Caco-2 (cell line): ENCODE measurements at regions not wholly inside any gene's neighbourhood (a gene's known extent, or its start where the extent isn't known, plus 50 kb on each side); places are given as distances from the start of the nearest gene placed in this dataset.

Source experiments
- BruUV-seq: library from RNA; stranded (reverse); fragments of 400-500 nt; replicated peaks from 2 replicates; lab custom pipeline; 2021; lab: Mats Ljungman, UMichigan
- CTCF ChIA-PET: fragments of 300-600 bp; sonication (Branson Sonifier 250); formaldehyde crosslinking; loops from one replicate; lab custom pipeline; 2022; ENCODE audit warnings: antibody characterized with exemption; lab: Charles Lee
- POLR2A ChIA-PET: fragments of 300-600 bp; sonication (Branson Sonifier 250); formaldehyde crosslinking; loops from one replicate; lab custom pipeline; 2022; ENCODE audit warnings: antibody characterized with exemption; lab: Charles Lee
- DNase-seq, 2 experiments: peaks; one replicate each; pipeline versions ENCODE4 v3.0.0 to v3.0.0-alpha.2; 2020 to 2022
- H3K27me3 ChIP-seq: replicated peaks from 2 replicates; pipeline ENCODE4 v1.6.0; 2011; ENCODE audit warnings: low read length; ENCODE audit not compliant: control insufficient read depth, insufficient read depth
- H3K36me3 ChIP-seq: 2 replicates; pipeline ENCODE4 v1.5.1; 2011; ENCODE audit warnings: low read length; ENCODE audit not compliant: control insufficient read depth, insufficient read depth
- H3K4me1 ChIP-seq: fragments of 250-450 bp; sonication (Bioruptor Pico); 2 replicates; pipeline ENCODE4 v1.5.1; 2020; ENCODE audit warnings: mild to moderate bottlenecking
- H3K4me3 ChIP-seq: 2 replicates; pipeline ENCODE4 v1.5.1; 2011; ENCODE audit warnings: low read depth, mild to moderate bottlenecking, control low read depth, low read length
- H3K9me3 ChIP-seq: fragments of 250-450 bp; sonication (Bioruptor Pico); 2 replicates; pipeline ENCODE4 v1.5.1; 2020; ENCODE audit warnings: mild to moderate bottlenecking, moderate library complexity
- H3K27ac Mint-ChIP-seq: one replicate; pipeline ENCODE4 v1.8.0; 2022; ENCODE audit warnings: mixed read lengths; ENCODE audit not compliant: unreplicated experiment
- H3K27me3 Mint-ChIP-seq: one replicate; pipeline ENCODE4 v1.8.0; 2022; ENCODE audit warnings: mixed read lengths; ENCODE audit not compliant: insufficient read depth, unreplicated experiment
- H3K36me3 Mint-ChIP-seq: one replicate; pipeline ENCODE4 v1.8.0; 2022; ENCODE audit warnings: mild to moderate bottlenecking, mixed read lengths; ENCODE audit not compliant: insufficient read depth, unreplicated experiment
- H3K4me1 Mint-ChIP-seq: one replicate; pipeline ENCODE4 v1.8.0; 2022; ENCODE audit warnings: low read depth, mixed read lengths; ENCODE audit not compliant: unreplicated experiment
- H3K4me3 Mint-ChIP-seq: one replicate; pipeline ENCODE4 v1.8.0; 2022; ENCODE audit warnings: mild to moderate bottlenecking, moderate library complexity, mixed read lengths; ENCODE audit not compliant: unreplicated experiment
- H3K9me3 Mint-ChIP-seq: one replicate; pipeline ENCODE4 v1.8.0; 2022; ENCODE audit warnings: mixed read lengths; ENCODE audit not compliant: unreplicated experiment
- CTCF ChIP-seq, 2 experiments: fragments of 200-600 bp in 1 of 2; IDR thresholded peaks; 1 replicate in 1 of 2; 2 replicates in 1 of 2; pipeline versions ENCODE4 v1.5.1 to v1.8.0; 2011 to 2022; ENCODE audit warnings: antibody characterized with exemption in 1 of 2, control low read depth in 1 of 2, inconsistent platforms in 1 of 2, low read depth in 1 of 2, low read length in 1 of 2, mild to moderate bottlenecking in 1 of 2, moderate library complexity in 1 of 2; ENCODE audit not compliant: insufficient read depth in 1 of 2, severe bottlenecking in 1 of 2, unreplicated experiment in 1 of 2
- intact Hi-C: fragments of 100-400 bp; cut with micrococcal nuclease; formaldehyde crosslinking; loops from one replicate; pipeline ENCODE4 v1.10.0; 2022; ENCODE audit not compliant: unreplicated experiment

GRCh38 chr6:154619146-154619545 lies 108.7 kb upstream of the CNKSR3 start:
- BruUV-seq = no TSS peak
- Histone ChIP-seq H3K4me3 (no peak overlapping the region), H3K36me3 (no peaks in the 10 kb centered on the region), H3K27me3 (no peaks in the 10 kb centered on the region), H3K9me3 (no peaks in the 10 kb centered on the region), H3K4me1 (no peaks in the 10 kb centered on the region)
- CTCF ChIA-PET = no interaction called here
- Mint-ChIP-seq H3K36me3 (no peaks in the 10 kb centered on the region), H3K27ac (no peak overlapping the region), H3K4me3 (no peak overlapping the region), H3K9me3 (no peaks in the 10 kb centered on the region), H3K27me3 (no peaks in the 10 kb centered on the region), H3K4me1 (no peaks in the 10 kb centered on the region)
- no peak for DNase-seq
- no peak for TF ChIP-seq CTCF (IDR thresholded peaks at IDR 0.05; ENCODE audit: insufficient read depth in 1 of 2, low read depth in 1 of 2, low read length in 1 of 2, severe bottlenecking in 1 of 2, unreplicated experiment in 1 of 2)
- POLR2A ChIA-PET = no interaction called here
- intact Hi-C loops = no loop called here

- Histone ChIP-seq H3K36me3 (no peaks in the 10 kb centered on the region), H3K4me1 (no peaks in the 10 kb centered on the region), H3K27me3 (no peaks in the 10 kb centered on the region), H3K4me3 (no peak overlapping the region), H3K9me3 (no peaks in the 10 kb centered on the region)
- Mint-ChIP-seq H3K4me1 (peaks cover 6% of the 10 kb centered on the region), H3K27ac (no peak overlapping the region), H3K36me3 (no peaks in the 10 kb centered on the region), H3K27me3 (no peaks in the 10 kb centered on the region), H3K4me3 (no peak overlapping the region), H3K9me3 (no peaks in the 10 kb centered on the region)
- POLR2A ChIA-PET = no interaction called here
- DNase-seq = no peak
- CTCF ChIA-PET = no interaction called here
- intact Hi-C loops = no loop called here
- no TSS peak for BruUV-seq
- no peak for TF ChIP-seq CTCF (IDR thresholded peaks at IDR 0.05; ENCODE audit: insufficient read depth in 1 of 2, low read depth in 1 of 2, low read length in 1 of 2, severe bottlenecking in 1 of 2, unreplicated experiment in 1 of 2)
Measured at GRCh38 chr6:154621686-154622085, 111.2 kb upstream of the CNKSR3 start.

GRCh38 chr6:154622618-154623336 lies 110.4 kb upstream of the SCAF8 start:
- no TSS peak for BruUV-seq
- ChIA-PET CTCF (no interaction called here), POLR2A (interaction anchor here (0.5 kb wide), 1 partner anchor 49 kb away, joined by 6 read pairs; no protein-coding TSS in a partner anchor)
- no peaks in the 10 kb centered on the region for H3K36me3 ChIP-seq
- peaks cover 6% of the 10 kb centered on the region for H3K4me1 Mint-ChIP-seq
- no peak for DNase-seq
- H3K27ac Mint-ChIP-seq = no peak overlapping the region
- no peak overlapping the region for H3K4me3 ChIP-seq
- H3K4me1 ChIP-seq = no peaks in the 10 kb centered on the region
- no peaks in the 10 kb centered on the region for H3K36me3 Mint-ChIP-seq
- H3K27me3 Mint-ChIP-seq = no peaks in the 10 kb centered on the region
- H3K9me3 ChIP-seq = no peaks in the 10 kb centered on the region
- intact Hi-C loops = no loop called here
- TF ChIP-seq CTCF (IDR thresholded peaks at IDR 0.05; ENCODE audit: insufficient read depth in 1 of 2, low read depth in 1 of 2, low read length in 1 of 2, severe bottlenecking in 1 of 2, unreplicated experiment in 1 of 2) = no peak
- H3K27me3 ChIP-seq = no peaks in the 10 kb centered on the region
- no peaks in the 10 kb centered on the region for H3K9me3 Mint-ChIP-seq
- H3K4me3 Mint-ChIP-seq = no peak overlapping the region
